MM.1S (cell line): ENCODE measurements at regions not wholly inside any gene's neighbourhood (a gene's known extent, or its start where the extent isn't known, plus 50 kb on each side); places are given as distances from the start of the nearest gene placed in this dataset.

ENCODE experiments used
- DNase-seq: peaks from one replicate; pipeline ENCODE4 v3.0.0-alpha.2; 2015
- H2AFZ ChIP-seq: fragments of 300-600 bp; sonication (generic); 2 replicates; pipeline ENCODE4 v1.6.0; 2016; ENCODE audit warnings: antibody characterized with exemption, low read length
- H3F3A ChIP-seq: fragments of 300-600 bp; sonication (generic); 2 replicates; pipeline ENCODE4 v1.6.1; 2016; ENCODE audit warnings: mild to moderate bottlenecking, antibody characterized with exemption, low read length, moderate library complexity, mixed read lengths; ENCODE audit not compliant: insufficient read depth
- H3K27ac ChIP-seq: fragments of 300-600 bp; sonication (generic); 2 replicates; pipeline ENCODE4 v1.5.1; 2016; ENCODE audit warnings: mild to moderate bottlenecking, low read length
- H3K27me3 ChIP-seq: fragments of 300-600 bp; sonication (generic); replicated peaks from 2 replicates; pipeline ENCODE4 v1.6.0; 2016; ENCODE audit warnings: low read length; ENCODE audit not compliant: insufficient read depth
- H3K36me3 ChIP-seq: fragments of 300-600 bp; sonication (generic); replicated peaks from 2 replicates; pipeline ENCODE4 v1.6.1; 2016; ENCODE audit warnings: mild to moderate bottlenecking, low read length, mixed read lengths; ENCODE audit not compliant: insufficient read depth
- H3K4me1 ChIP-seq: fragments of 300-600 bp; sonication (generic); 2 replicates; pipeline ENCODE4 v1.6.1; 2016; ENCODE audit warnings: low read length, mixed read lengths
- H3K4me2 ChIP-seq: fragments of 300-600 bp; sonication (generic); 2 replicates; pipeline ENCODE4 v1.6.0; 2016; ENCODE audit warnings: low read depth, low read length
- H3K4me3 ChIP-seq: fragments of 300-600 bp; sonication (generic); 2 replicates; pipeline ENCODE4 v1.5.1; 2016; ENCODE audit warnings: low read length, mixed read lengths
- H3K79me2 ChIP-seq: fragments of 300-600 bp; sonication (generic); 2 replicates; pipeline ENCODE4 v1.6.1; 2016; ENCODE audit warnings: mixed run types, low read length, mixed read lengths
- H3K9ac ChIP-seq: fragments of 300-600 bp; sonication (generic); 2 replicates; pipeline ENCODE4 v1.6.1; 2016; ENCODE audit warnings: low read length, mixed read lengths
- H3K9me2 ChIP-seq: fragments of 300-600 bp; sonication (generic); replicated peaks from 2 replicates; pipeline ENCODE4 v1.6.1; 2016; ENCODE audit warnings: mild to moderate bottlenecking, low read length, mixed read lengths; ENCODE audit not compliant: insufficient read depth
- H3K9me3 ChIP-seq: fragments of 300-600 bp; sonication (generic); replicated peaks from 2 replicates; pipeline ENCODE4 v1.6.1; 2016; ENCODE audit warnings: mild to moderate bottlenecking, low read length, mixed read lengths; ENCODE audit not compliant: insufficient read depth
- H4K20me1 ChIP-seq: fragments of 300-600 bp; sonication (generic); 2 replicates; pipeline ENCODE4 v1.6.1; 2016; ENCODE audit warnings: mild to moderate bottlenecking, low read length, moderate library complexity, mixed read lengths; ENCODE audit not compliant: insufficient read depth
- CTCF ChIP-seq: fragments of 300-600 bp; sonication (generic); IDR thresholded peaks from 2 replicates; pipeline ENCODE4 v1.5.1; 2016; ENCODE audit warnings: antibody characterized with exemption, low read length, mixed read lengths
- EZH2 ChIP-seq: fragments of 300-600 bp; sonication (generic); optimal IDR thresholded peaks from 2 replicates; pipeline ENCODE3; 2017; ENCODE audit warnings: low read depth, mild to moderate bottlenecking, antibody characterized with exemption, low read length, mixed read lengths
- EZH2phosphoT487 ChIP-seq: fragments of 300-600 bp; sonication (generic); IDR thresholded peaks from 2 replicates; pipeline ENCODE4 v1.6.1; 2018; ENCODE audit warnings: antibody characterized with exemption, low read length

GRCh38 chr5:124956471-124957029, 210.1 kb upstream of the ZNF608 start:
- Histone ChIP-seq H3K36me3 (no peaks in the 10 kb centered on the region), H4K20me1 (no peaks in the 10 kb centered on the region), H3K79me2 (no peaks in the 10 kb centered on the region), H3F3A (peaks cover 24% of the 10 kb centered on the region), H2AFZ (no peak overlapping the region), H3K4me3 (no peak overlapping the region), H3K9me2 (no peaks in the 10 kb centered on the region), H3K27ac (peak overlapping the region; percentile 39; the same call in 1 of the 2 replicates), H3K27me3 (no peaks in the 10 kb centered on the region), H3K9me3 (no peaks in the 10 kb centered on the region), H3K4me2 (no peak overlapping the region), H3K4me1 (peaks cover 19% of the 10 kb centered on the region), H3K9ac (no peak overlapping the region)
- no peak for DNase-seq
- TF ChIP-seq EZH2phosphoT487 (no peak), EZH2 (no peak), CTCF (no peak)

GRCh38 chr5:124957063-124957462, 210.6 kb upstream of the ZNF608 start:
- TF ChIP-seq EZH2 (no peak), CTCF (no peak), EZH2phosphoT487 (no peak)

GRCh38 chr5:124960266-124960665, 213.8 kb upstream of the ZNF608 start:
- no peak for DNase-seq
- H3K9ac ChIP-seq = no peak overlapping the region
- H3K36me3 ChIP-seq = no peaks in the 10 kb centered on the region
- H3K4me1 ChIP-seq = peaks cover 15% of the 10 kb centered on the region
- no peaks in the 10 kb centered on the region for H4K20me1 ChIP-seq
- no peak overlapping the region for H2AFZ ChIP-seq
- no peak overlapping the region for H3K4me3 ChIP-seq
- H3K4me2 ChIP-seq = no peak overlapping the region
- no peaks in the 10 kb centered on the region for H3K27me3 ChIP-seq
- 0 out of 2 replicates have a peak, but pooled peaks cover 8% of the 10 kb centered on the region for H3F3A ChIP-seq
- no peak overlapping the region for H3K27ac ChIP-seq
- no peaks in the 10 kb centered on the region for H3K9me2 ChIP-seq
- TF ChIP-seq EZH2 (no peak), EZH2phosphoT487 (no peak), CTCF (no peak)
- no peaks in the 10 kb centered on the region for H3K9me3 ChIP-seq
- H3K79me2 ChIP-seq = no peaks in the 10 kb centered on the region

More at GRCh38 chr5:124957063-124957462, 210.6 kb upstream of the ZNF608 start:
- no peak overlapping the region for H3K9ac ChIP-seq
- no peaks in the 10 kb centered on the region for H3K9me3 ChIP-seq
- no peaks in the 10 kb centered on the region for H3K36me3 ChIP-seq
- peaks cover 19% of the 10 kb centered on the region for H3F3A ChIP-seq
- H2AFZ ChIP-seq = no peak overlapping the region
- no peak overlapping the region for H3K4me2 ChIP-seq
- H3K27ac ChIP-seq = peak overlapping the region; percentile 39; the same call in 1 of the 2 replicates
- H4K20me1 ChIP-seq = no peaks in the 10 kb centered on the region
- DNase-seq = peak; percentile 82
- H3K79me2 ChIP-seq = no peaks in the 10 kb centered on the region
- no peak overlapping the region for H3K4me3 ChIP-seq
- no peaks in the 10 kb centered on the region for H3K9me2 ChIP-seq
- peaks cover 18% of the 10 kb centered on the region for H3K4me1 ChIP-seq
- H3K27me3 ChIP-seq = no peaks in the 10 kb centered on the region
